Prostate gland (tissue), 2 donors: ENCODE measurements at regions not wholly inside any gene's neighbourhood (a gene's known extent, or its start where the extent isn't known, plus 50 kb on each side); places are given as distances from the start of the nearest gene placed in this dataset.

Source experiments
- DNase-seq: peaks from one replicate; pipeline ENCODE4 v3.0.0-alpha.2; 2019; ENCODE audit warnings: low spot score
- H3K27ac ChIP-seq, 2 donors: fragments of 200-600 bp; sonication (generic); 2 replicates each; pipeline ENCODE4 v1.5.1; 2017 to 2019
- H3K27me3 ChIP-seq: fragments of 200-600 bp; sonication (generic); replicated peaks from 2 replicates; pipeline ENCODE4 v1.5.1; 2019; ENCODE audit not compliant: insufficient read depth
- H3K36me3 ChIP-seq, 2 donors: fragments of 200-600 bp; sonication (generic); 1 replicate in 1 of 2; 2 replicates in 1 of 2; pipeline versions ENCODE4 v1.5.1 to v1.8.1; 2017 to 2019
- H3K4me1 ChIP-seq: fragments of 200-600 bp; sonication (generic); replicated peaks from 2 replicates; pipeline ENCODE4 v1.5.1; 2019
- H3K4me3 ChIP-seq, 2 donors: fragments of 200-600 bp; sonication (generic); 2 replicates each; pipeline ENCODE4 v1.5.1; 2017 to 2019
- H3K9me3 ChIP-seq: fragments of 200-600 bp; sonication (generic); 2 replicates; pipeline ENCODE4 v1.5.1; 2017
- CTCF ChIP-seq, 4 experiments: fragments of 200-600 bp in 2 of 4; fragments of 450-650 bp in 2 of 4; sonication (generic) in 2 of 4; IDR thresholded peaks; 1 replicate in 3 of 4; 2 replicates in 1 of 4; pipeline ENCODE4 v1.5.1; 2016 to 2019; ENCODE audit warnings: antibody characterized with exemption in 4 of 4, mild to moderate bottlenecking in 2 of 4, moderate library complexity in 2 of 4
- POLR2A ChIP-seq: fragments of 450-650 bp; IDR thresholded peaks from one replicate; pipeline ENCODE4 v1.6.1; 2016; ENCODE audit warnings: antibody characterized with exemption, mild to moderate bottlenecking
- POLR2AphosphoS5 ChIP-seq: sonication (generic); formaldehyde crosslinking; IDR thresholded peaks from one replicate; pipeline ENCODE4 v1.6.1; 2017; ENCODE audit warnings: antibody characterized with exemption
- WGBS: methylation state at CpG from one replicate; pipeline ENCODE4 v1.1.5; 2018; 5-methylcytosine and 5-hydroxymethylcytosine counted together
- intact Hi-C: fragments of 100-400 bp; cut with DNase I; formaldehyde crosslinking; loops from one replicate; pipeline ENCODE4 v1.14.2; 2022

GRCh38 chr16:75836347-75837010 lies 110.2 kb upstream of the CPHXL start:
- 19% methylated on average over 2 of the region's 2 CpGs for WGBS
- Histone ChIP-seq H3K9me3 (no peaks in the 10 kb centered on the region), H3K27ac (no peak overlapping the region), H3K4me1 (no peaks in the 10 kb centered on the region), H3K36me3 (no peaks in the 10 kb centered on the region), H3K27me3 (no peaks in the 10 kb centered on the region), H3K4me3 (no peak overlapping the region)
- DNase-seq: no peak
- no peak for TF ChIP-seq CTCF (IDR thresholded peaks at IDR 0.05)
- TF ChIP-seq POLR2AphosphoS5: no peak
- intact Hi-C loops: no loop called here

DNA sequence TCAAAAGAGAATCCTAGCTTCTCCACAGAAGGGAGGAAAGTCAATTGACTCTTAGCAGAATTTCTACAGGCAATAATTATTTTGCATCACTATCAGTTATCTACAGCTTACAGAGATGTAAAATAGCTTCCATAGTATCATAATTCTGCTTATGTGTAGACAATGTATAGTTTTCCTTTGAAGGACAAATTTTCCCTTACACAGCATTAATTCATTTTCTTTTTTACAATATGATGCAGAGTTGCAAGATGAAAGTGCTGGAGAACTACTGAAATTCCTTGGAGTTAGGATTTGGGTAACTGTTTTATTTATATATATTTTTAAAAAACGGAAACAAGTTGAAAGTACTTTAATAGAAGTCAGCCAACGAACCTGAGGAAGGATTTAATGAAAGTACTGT lies 111.0 kb upstream of the CPHXL start:
- DNase-seq: no peak
- H3K27ac ChIP-seq: no peak overlapping the region
- no peaks in the 10 kb centered on the region for H3K36me3 ChIP-seq
- WGBS: 54% methylated on average over 2 of the region's 2 CpGs
- TF ChIP-seq POLR2AphosphoS5 (no peak), CTCF (IDR thresholded peaks at IDR 0.05) (no peak), POLR2A (no peak)
- intact Hi-C loops: no loop called here
- H3K27me3 ChIP-seq: no peaks in the 10 kb centered on the region
- H3K4me1 ChIP-seq: no peaks in the 10 kb centered on the region
- no peak overlapping the region for H3K4me3 ChIP-seq
- no peaks in the 10 kb centered on the region for H3K9me3 ChIP-seq

DNA sequence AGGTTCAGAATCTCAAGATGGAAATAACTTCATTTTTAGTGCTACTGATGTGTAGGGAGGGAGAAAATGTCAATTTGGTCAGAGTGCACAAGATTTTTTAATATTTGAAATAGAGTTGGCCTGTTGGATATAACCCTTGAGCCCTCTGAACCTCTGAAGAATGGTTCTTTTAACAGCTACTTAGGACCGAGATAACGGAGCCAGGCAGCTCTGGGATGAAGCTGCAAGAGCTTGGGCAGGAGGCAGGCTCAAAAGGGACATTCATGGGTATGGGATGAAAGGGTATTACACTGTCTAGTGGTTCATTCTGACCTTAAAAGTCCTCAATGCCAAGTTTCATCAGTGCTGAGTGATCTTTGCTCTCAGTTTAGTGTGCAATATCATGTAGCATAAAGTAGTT lies 111.4 kb upstream of the CPHXL start:
- no peak for DNase-seq
- no peaks in the 10 kb centered on the region for H3K36me3 ChIP-seq
- H3K9me3 ChIP-seq: no peaks in the 10 kb centered on the region
- no peak for TF ChIP-seq POLR2AphosphoS5
- no peak for TF ChIP-seq POLR2A
- TF ChIP-seq CTCF (IDR thresholded peaks at IDR 0.05): no peak
- H3K27me3 ChIP-seq: no peaks in the 10 kb centered on the region
- no peak overlapping the region for H3K27ac ChIP-seq
- intact Hi-C loops: no loop called here
- 59% methylated on average over 2 of the region's 2 CpGs for WGBS
- no peaks in the 10 kb centered on the region for H3K4me1 ChIP-seq
- no peak overlapping the region for H3K4me3 ChIP-seq

DNA sequence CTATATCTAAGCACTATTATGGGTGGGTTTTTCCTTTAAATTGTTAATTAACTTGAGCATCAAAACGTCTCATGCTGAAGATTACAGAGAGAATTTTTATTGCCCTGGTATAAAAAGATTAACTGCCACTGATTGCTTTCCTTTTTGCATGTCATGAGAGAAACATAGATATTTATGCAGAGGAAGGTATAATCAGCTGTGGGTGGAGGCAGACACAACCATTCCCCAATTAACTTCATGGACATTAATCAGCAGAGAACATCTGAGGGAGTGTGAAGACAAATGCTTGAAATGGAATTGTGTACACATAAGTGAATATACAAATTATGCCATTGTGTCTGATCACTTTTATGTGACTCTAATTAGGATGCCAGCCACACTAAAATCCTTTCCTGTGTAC lies 115.2 kb upstream of the CPHXL start:
- Histone ChIP-seq H3K9me3 (no peaks in the 10 kb centered on the region), H3K27ac (no peak overlapping the region), H3K36me3 (no peaks in the 10 kb centered on the region), H3K4me1 (no peaks in the 10 kb centered on the region), H3K27me3 (no peaks in the 10 kb centered on the region), H3K4me3 (no peak overlapping the region)
- intact Hi-C loops: no loop called here
- no peak for TF ChIP-seq POLR2A
- TF ChIP-seq POLR2AphosphoS5: no peak
- no peak for TF ChIP-seq CTCF (IDR thresholded peaks at IDR 0.05)
- 7% methylated on average over 1 of the region's 1 CpG for WGBS
- DNase-seq: no peak

- Histone ChIP-seq H3K27me3 (no peaks in the 10 kb centered on the region), H3K27ac (no peak overlapping the region), H3K4me3 (no peak overlapping the region), H3K36me3 (no peaks in the 10 kb centered on the region), H3K9me3 (no peaks in the 10 kb centered on the region), H3K4me1 (no peaks in the 10 kb centered on the region)
- TF ChIP-seq POLR2AphosphoS5 (no peak), CTCF (IDR thresholded peaks at IDR 0.05) (no peak), POLR2A (no peak)
- intact Hi-C loops: no loop called here
- no peak for DNase-seq
- WGBS: 83% methylated on average over 1 of the region's 1 CpG
These were observed 120.9 kb upstream of the CPHXL start for GRCh38 chr16:75847172-75847571.
